KBM-7 (cell line): ENCODE measurements at regions not wholly inside any gene's neighbourhood (a gene's known extent, or its start where the extent isn't known, plus 50 kb on each side); places are given as distances from the start of the nearest gene placed in this dataset.
A peak's percentile ranks its signal among the peaks of the same experiment; 100 is the strongest.

Experiments used
- DNase-seq: peaks from one replicate; pipeline ENCODE4 v3.0.0-alpha.2; 2015
- in situ Hi-C: fragments of 300-500 bp; cut with MboI; formaldehyde crosslinking; loops from 2 replicates; pipeline ENCODE4 v1.14.3; 2020; ENCODE audit warnings: low sequenced_read_pairs, low pct_unique_long_range_greater_than_20kb, mixed read lengths

DNA sequence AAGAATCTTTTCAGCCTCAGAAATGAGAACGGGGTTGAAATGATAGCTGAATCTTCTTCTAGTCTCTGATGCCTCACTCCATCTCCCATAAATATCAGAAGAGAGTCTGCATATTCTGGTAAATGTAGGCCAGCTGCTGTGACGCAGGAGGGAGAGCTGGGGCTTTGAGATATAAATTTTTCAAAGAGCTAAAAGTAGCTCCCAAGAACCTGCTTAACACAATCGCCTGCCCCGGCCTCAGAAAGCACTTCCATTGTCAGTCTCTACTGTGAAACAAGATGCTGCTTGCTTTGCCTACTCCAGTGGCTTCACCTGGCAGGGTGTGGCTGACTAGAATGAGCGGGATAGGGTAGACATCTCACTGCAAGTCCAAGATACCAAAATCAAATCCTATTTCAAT, 105.0 kb upstream of the CCDC150 start:
- no peak for DNase-seq
- in situ Hi-C loops = no loop called here

DNA sequence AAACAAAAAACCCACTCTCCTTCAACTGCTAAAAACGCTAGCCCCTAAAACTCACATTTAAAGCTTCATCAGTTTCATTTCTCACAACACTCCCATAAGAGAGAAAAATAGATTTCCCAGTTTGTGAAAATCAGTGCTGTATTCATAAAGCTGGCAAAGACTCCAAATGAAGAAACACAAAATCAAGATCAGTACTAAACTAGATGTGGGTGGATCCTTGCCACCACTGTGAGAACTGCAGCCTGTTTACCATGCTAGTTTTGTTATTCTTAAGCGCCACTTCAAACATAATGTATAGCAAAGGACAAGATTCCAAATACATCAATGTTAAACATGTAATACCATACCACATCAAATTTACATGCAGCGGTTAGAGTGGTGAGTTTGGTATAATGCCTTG, 104.5 kb upstream of the CCDC150 start:
- DNase-seq = no peak
- in situ Hi-C loops = no loop called here

DNA sequence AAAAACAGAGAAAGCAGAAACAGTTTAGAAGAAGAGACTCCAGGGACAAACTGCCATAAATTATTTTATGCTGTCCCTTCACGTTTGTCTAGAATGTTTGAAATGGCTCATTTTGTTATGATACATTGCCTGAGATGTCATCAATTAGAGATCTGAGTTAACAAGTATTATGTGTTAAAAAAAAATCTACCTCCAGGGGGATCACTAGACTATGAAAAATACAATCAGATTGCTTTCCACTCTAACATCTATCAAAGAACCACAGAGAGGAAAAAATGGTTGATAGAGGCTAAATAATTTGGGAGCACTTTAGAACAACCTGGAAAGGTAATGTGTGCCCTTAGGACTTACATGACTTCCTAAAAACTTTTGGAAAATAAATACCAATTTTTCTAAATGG, 103.8 kb upstream of the CCDC150 start:
- peak; percentile 4 for DNase-seq

DNA sequence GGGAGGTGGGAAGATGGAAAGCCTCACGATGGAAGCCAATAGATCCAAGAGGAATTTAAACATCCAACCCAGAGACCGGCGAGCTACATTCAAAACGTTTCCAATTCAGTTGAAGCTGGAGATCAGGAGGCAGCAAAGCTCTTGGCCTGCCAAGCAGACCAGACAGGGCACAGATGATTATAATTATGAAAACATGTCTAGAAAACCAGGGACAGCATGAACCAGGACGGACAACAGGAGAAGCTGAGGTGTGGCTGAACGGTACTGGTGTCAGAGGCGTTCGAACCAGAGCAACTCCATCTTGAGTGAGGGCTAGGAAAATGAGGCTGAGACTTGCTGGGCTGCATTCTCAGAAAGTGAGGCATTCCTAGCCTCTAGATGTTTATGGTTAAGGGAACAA, 102.2 kb upstream of the CCDC150 start:
- in situ Hi-C loops = no loop called here
- DNase-seq = no peak

More for the DNA sequence above, 103.8 kb upstream of the CCDC150 start:
- in situ Hi-C loops = no loop called here

DNA sequence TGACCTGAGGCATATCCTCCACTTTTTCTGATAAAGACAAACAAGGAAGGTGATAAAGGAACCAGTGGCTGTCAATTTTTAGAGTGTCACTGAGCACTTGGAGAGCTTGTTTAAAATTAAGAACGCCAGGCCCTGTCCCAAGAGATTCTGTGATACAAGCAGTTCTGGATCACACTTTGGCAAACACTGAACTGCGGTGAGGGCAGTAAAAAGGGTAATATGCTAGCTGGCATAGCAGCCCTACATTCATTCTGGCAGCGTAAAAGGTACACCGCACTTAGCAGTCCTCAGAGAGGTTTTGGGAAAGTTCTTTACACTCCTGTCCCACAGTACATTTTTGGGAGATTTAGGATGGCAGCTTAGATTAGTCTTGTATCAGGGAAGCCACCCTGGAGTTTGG, 101.3 kb upstream of the CCDC150 start:
- in situ Hi-C loops = no loop called here

DNA sequence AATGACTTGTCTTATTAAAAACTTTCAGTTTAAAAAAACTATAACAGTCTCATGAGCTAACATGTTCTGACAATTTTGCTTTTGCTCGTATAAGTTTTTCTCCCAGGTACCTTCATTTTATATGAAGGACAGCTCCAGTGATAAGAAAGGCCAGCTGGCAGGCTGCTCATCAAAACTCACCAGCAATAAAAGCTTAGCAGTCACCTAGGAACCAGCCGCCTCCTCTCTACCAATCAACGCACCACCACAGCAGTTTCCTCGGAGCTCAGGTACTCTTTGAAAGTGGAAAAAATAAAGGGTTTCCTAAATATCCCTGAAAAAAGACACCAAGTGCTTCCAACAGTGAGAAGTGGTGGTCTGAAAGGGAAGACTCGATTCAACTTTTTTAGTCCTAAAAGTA, 100.9 kb upstream of the CCDC150 start:
- no peak for DNase-seq
- in situ Hi-C loops = no loop called here

More for the DNA sequence above, 101.3 kb upstream of the CCDC150 start:
- no peak for DNase-seq

DNA sequence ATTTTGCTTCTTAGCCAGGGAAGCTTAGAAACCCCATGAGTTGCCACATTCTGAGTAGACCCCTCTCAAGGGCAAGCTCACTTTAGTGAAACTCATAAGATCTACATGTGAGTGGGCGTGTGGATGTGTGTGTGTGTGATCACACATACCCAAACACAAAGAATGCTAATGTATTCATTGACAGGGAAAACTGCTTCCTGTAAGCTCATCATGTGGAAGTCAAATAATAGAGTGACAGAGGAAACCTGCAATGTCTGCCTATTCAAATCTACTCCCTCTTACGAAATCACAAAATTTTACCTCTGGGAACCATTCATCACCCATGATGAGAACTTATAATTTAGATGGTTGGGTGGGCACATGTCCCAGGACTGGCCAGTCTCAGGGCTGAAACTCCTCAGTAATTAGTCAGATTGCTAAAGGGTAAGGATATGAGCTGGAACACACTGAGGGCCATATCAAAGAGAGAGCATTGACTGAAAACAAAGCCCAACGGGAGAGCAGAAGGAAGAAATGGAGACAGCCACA, 94.5 kb upstream of the CCDC150 start:
- DNase-seq = no peak

DNA sequence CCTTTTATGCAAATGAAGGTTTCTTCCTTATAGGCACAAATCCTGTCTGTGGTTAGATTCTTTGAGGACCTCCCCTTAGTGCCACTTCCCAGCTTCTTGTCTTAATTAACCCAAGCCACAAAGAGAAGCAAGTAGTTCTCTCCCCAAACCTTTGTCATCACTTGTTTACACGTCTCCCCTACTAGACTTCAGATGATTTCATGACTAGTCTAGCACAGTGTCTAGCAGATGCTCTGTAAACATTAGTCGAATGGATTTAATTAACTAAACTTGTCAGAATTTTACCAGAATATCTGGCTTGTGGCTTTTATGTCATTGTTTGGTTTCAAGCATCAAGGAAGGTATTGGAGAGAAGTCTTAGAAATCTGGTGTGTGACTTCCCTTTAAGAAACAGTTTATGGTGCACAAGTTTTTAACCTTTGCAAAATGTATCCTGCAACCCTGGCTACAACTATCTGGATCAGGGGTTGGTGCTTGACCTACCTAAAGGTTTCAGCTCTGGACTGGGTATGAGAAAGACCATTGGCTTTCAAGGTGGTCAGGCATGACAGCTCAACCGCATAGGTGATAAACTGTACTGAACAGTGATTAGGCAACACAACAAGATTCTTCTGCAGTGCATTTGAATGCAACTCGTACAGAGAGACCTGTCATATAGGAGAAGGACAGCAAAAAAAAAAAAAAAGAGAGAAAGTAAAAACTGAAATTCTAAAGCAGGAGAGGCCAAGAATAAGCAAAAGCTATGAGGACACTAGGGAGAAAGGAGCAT, 93.2 kb upstream of the CCDC150 start:
- in situ Hi-C loops = no loop called here
- no peak for DNase-seq

More for the DNA sequence above, 94.5 kb upstream of the CCDC150 start:
- in situ Hi-C loops = no loop called here

DNA sequence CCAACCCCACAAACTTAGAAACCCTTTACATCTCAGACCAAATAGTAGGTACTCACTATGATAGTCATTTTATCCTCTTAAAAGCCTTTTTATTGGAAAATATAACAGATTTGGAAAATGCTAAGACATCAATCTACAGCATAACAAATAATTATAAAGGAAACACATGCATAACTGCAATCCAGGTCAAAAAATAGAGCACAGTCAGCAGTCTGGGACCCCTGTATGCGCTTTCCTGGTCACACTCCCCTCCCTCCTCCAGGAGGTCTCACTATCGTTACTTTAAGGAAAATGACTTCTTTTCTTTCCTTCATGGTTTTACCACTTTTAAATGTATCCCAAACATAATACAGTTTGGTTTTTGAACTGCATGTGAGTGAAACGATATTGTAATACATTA, 90.5 kb upstream of the CCDC150 start:
- no peak for DNase-seq
- in situ Hi-C loops = no loop called here

DNA sequence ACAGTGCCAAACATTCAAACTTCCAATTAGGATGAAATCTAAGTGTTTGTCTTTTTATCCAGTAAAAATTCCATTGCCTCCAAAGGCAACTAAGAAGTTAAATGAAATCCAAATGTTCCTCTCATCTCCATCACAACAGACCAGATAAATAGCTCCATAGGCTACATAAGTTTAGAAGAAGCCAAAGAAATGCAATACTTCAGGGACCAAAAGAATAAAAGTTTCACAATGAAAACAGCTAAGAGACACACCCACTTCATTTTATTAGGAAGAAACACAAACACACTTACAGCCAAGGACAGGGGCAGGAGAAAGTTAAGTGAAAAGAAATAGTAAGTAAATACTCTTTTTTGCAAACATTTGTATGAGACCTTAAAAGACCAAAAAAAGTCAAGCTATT, 88.5 kb upstream of the CCDC150 start:
- in situ Hi-C loops = no loop called here
- DNase-seq = no peak

DNA sequence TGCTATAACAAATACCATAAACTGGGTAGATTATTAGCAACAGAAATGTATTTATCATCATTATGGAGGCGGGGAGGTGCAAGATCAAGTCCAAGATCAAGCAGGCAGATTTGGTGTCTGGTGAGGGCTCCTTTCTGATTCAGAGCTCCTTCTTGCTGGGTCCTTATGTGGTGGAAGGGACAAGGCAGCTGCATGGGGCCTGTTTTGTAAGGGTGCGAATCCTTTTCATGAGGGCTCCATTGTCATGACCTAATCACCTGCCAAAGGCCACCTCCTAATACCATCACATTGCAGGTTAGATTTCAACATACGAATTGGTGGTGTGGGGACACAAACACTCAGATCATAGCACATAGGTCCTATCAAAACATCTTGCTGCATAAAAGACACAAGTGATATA, 84.4 kb upstream of the CCDC150 start:
- in situ Hi-C loops = no loop called here
- no peak for DNase-seq

DNA sequence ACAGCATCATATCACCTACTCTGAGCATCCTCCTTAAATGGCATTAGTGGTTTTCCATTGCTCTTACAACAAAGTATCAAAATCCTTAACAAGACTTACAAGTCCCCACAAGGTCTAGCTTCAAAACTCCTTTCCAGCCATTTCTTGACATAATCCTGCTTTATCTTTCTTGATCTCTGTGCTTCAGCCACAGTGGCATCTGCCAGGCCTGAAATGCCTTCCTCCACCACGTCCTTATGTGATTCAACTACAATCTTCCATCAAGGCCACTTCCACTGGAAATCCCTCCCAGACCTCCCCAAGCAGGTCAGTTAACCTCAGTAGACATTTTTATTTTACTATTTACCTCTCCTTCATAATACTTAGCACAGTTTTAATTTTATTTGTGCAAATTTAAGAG, 83.8 kb upstream of the CCDC150 start:
- in situ Hi-C loops = no loop called here
- DNase-seq = no peak

DNA sequence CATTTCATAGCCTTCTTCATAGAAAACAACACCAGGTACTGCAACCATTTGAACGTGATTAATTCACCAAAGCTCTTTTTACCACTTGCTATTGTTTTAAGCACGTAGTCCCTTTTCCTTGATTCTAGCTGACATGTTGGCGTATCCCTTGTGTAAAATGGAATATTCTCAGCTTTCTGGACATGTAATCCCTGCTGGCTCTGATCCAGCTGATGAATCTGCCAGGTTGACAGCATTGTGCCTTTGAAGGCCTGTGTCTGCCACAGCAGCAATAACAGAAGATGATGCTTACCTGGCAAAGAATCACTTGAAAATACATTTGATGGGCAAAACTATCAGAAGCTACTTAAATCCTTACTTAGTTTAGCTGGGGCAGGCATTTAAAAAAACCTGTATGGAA, 81.0 kb upstream of the CCDC150 start:
- no peak for DNase-seq
- in situ Hi-C loops = no loop called here

DNA sequence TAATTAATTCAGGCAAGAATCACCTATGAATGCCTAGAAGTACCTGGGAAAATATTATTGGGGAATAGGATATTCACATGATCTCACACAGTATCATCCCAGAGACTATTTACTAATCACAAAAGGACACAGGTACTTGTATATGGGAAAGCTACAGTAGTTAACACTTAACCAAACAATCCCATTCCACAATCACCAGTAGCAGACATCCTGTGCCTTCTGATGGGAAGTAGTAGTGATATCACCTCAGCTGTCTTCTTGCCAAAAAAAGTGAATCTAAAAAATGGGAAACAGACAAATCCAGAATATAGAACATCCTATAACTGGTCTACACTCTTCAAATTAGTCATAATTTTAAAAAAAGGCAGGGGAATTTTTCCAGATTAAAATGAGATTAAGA, 75.6 kb upstream of the CCDC150 start:
- in situ Hi-C loops = no loop called here
- no peak for DNase-seq

DNA sequence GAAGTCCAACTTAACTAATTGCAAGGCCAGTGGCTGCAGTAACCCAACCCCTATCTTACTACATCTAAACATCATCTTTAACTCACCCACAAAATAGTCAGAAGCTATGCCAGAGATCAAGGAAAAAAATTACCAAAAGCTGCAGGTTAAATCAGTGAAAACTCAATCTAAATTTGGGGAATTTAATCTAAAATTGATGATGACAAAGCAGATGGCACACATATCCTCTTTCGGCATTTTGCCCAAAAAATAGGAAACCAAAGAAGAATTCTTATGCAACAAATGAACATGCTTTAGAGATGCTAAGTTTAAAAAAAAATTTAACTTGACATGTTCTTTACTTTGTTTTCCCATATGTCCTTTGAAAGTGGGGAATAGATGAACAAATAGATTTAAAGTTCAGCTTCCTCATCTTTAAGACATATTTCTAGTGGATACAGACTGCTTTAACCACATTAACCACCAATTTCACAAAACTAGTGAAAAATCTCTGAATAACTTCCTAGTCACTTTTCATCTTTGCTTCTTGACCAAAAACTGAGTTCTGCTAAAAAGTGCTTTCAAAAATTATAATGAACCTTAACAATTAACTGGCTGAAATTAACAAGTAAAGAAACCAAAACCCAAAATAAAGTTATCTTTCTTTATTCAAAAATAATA, 74.3 kb upstream of the CCDC150 start:
- in situ Hi-C loops = no loop called here
- peak; percentile 27 for DNase-seq

DNA sequence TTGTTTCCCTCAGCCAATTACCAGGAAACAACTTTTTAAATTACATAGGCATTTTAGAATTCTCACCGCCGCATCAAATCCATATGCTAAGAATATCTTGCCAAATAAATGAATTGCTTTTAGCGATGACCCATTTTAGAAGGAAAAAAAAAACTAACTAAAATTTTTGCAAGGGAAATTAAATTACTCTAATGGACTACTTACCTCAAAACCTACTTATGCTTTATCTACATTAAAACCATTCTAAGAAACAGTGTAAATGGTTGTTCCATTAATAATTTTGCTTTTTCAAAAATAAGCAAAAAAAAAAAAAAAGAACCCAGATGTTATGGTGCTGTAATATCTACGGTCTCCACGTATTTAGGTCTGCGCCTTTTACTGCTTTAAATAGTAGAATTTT, 73.5 kb upstream of the CCDC150 start:
- in situ Hi-C loops = no loop called here
- no peak for DNase-seq

DNA sequence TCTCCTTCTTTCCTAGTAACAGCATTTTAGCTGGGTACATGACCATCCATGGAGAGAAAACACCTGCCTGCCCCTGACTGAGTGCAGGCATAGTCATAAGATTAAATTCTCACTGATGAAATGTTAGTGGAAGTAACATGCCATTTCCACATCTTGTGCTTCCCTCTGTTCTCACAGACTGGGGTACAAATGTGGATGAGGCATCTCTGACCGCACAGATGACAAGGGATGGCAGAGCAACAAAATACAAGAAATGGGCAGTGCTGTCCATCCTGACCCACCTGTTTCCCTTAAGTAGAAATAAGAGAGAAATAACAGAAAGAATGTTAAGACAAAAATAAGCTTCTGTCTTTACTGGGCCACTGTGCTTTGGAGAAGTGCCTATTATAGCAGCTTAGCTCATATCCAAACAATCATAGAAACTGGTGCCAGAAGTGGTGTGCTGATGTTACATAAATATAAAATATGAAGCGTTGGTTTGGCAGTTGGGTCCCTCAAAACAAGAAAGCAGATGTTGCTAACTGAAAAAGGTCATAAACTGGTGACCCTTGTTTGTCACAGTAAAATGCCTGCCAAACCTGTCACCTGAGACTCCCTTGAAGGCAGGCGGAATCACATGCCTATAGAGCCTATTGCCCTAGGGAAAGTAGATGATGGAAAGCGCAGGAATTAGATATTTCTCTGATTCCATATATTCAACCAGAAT, 72.4 kb upstream of the CCDC150 start:
- DNase-seq = no peak
- in situ Hi-C loops = no loop called here

DNA sequence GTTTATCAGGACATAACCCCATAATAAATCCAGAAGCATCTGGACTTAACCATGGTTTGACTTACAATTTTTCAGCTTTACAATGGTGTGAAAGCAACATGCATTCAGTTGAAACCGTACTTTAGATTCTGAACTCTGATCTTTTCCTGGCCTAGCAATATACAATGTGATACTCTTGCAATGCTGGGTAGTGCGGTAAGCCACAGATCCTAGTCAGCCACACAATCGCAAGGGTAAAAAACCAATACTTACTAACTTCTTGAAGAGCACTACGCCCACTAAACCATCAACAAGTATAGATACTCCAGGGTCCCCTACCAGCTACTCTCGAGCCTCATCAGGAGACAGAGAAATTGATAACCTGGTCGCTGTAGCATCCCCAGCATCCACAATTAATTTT, 71.0 kb upstream of the CCDC150 start:
- DNase-seq = no peak
- in situ Hi-C loops = no loop called here

DNA sequence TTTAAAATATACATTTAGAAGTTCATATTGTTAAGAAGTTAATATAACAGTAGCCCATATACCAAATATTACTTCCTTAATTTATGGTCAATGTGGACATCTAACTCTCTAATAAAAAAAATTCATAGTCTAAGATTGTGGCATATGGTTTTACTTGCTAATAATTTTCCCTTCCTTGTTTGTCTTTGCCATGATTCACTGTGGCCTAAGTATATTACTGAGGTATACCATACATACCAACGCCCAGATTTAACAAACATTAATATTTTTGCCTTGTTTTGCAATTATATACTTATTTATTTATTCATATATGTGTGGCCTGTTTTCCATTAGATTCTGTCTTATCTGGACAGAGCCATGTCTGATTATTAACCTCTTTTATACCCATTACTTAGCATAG, 54.6 kb upstream of the CCDC150 start:
- DNase-seq = no peak
- in situ Hi-C loops = no loop called here

DNA sequence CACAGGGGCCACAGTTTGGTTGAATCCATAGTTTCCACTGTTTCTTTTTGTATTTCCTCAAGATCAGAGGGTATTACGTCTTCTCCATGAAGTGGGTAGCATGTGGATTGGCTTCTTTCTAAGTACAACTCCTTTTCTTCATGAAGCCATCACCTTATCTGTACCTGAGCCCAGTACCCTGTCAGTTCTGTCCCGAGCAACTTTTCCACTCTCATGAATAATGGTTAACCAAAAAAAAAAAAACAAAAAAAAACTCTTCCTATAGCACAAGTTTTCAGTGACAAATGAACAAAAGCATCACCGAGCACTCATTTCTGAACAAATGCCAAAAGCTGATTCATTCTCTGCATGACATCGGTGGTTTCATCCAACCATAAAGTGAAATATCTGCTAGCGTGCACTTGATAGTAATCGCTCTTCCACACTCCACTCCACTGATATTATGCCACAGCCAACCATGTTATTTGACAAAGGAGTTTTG, 53.0 kb upstream of the CCDC150 start:
- in situ Hi-C loops = no loop called here
- DNase-seq = no peak
